SKM-1 (cell line): ENCODE measurements at regions not wholly inside any gene's neighbourhood (a gene's known extent, or its start where the extent isn't known, plus 50 kb on each side); places are given as distances from the start of the nearest gene placed in this dataset.

Experiments used
- DNase-seq: peaks from one replicate; lab custom pipeline; 2025; ENCODE audit not compliant: unreplicated experiment; lab: John Stamatoyannopoulos, UW

- no peak for DNase-seq
Observed at GRCh38 chr22:48239461-48240147, 1477.2 kb downstream of the TBC1D22A start.

GRCh38 chr22:48238966-48239365 is 1476.5 kb downstream of the TBC1D22A start:
- no peak for DNase-seq

- no peak for DNase-seq
Observed at GRCh38 chr22:48238284-48238915, 1476.0 kb downstream of the TBC1D22A start.

- no peak for DNase-seq
Observed at GRCh38 chr22:48237466-48238283, 1475.2 kb downstream of the TBC1D22A start.

- no peak for DNase-seq
Observed at GRCh38 chr22:48236261-48236660, 1473.8 kb downstream of the TBC1D22A start.

GRCh38 chr22:48235744-48236143 is 1473.3 kb downstream of the TBC1D22A start:
- no peak for DNase-seq

GRCh38 chr22:48234011-48234410 is 1471.6 kb downstream of the TBC1D22A start:
- no peak for DNase-seq

GRCh38 chr22:48233586-48233985 is 1471.1 kb downstream of the TBC1D22A start:
- DNase-seq = no peak

- no peak for DNase-seq
Observed at GRCh38 chr22:48228468-48228867, 1466.0 kb downstream of the TBC1D22A start.

- no peak for DNase-seq
Observed at GRCh38 chr22:48227341-48228018, 1465.0 kb downstream of the TBC1D22A start.

- DNase-seq = no peak
Observed at GRCh38 chr22:48226026-48227013, 1463.9 kb downstream of the TBC1D22A start.

GRCh38 chr22:48224332-48224731 is 1461.9 kb downstream of the TBC1D22A start:
- DNase-seq = no peak

GRCh38 chr22:48223488-48224190 is 1461.2 kb downstream of the TBC1D22A start:
- DNase-seq = no peak

- no peak for DNase-seq
Observed at GRCh38 chr22:48222742-48223487, 1460.5 kb downstream of the TBC1D22A start.

GRCh38 chr22:48218889-48219420 is 1456.5 kb downstream of the TBC1D22A start:
- DNase-seq = no peak

- no peak for DNase-seq
Observed at GRCh38 chr22:48217596-48217995, 1455.1 kb downstream of the TBC1D22A start.

GRCh38 chr22:48212727-48213126 is 1450.3 kb downstream of the TBC1D22A start:
- no peak for DNase-seq

GRCh38 chr22:48210812-48211211 is 1448.4 kb downstream of the TBC1D22A start:
- no peak for DNase-seq

- no peak for DNase-seq
Observed at GRCh38 chr22:48210198-48210580, 1447.7 kb downstream of the TBC1D22A start.
